Left lung (tissue), 4 donors: ENCODE measurements at regions not wholly inside any gene's neighbourhood (a gene's known extent, or its start where the extent isn't known, plus 50 kb on each side); places are given as distances from the start of the nearest gene placed in this dataset.
A peak's percentile ranks its signal among the peaks of the same experiment; 100 is the strongest.

ENCODE experiments used
- ATAC-seq: fragments of 200-7000 bp; cut with Tn5 transposase; one replicate; pipeline ENCODE4 v1.9.1; 2020; ENCODE audit warnings: moderate library complexity
- DNase-seq, 4 donors: peaks; one replicate each; pipeline ENCODE4 v3.0.0-alpha.2; 2013 to 2020
- H3K27ac ChIP-seq, 2 donors: fragments of 200-600 bp; sonication (generic) in 1 of 2; one replicate each; pipeline versions ENCODE4 v1.5.0 to v1.8.0; 2020 to 2021
- H3K27me3 ChIP-seq, 2 donors: fragments of 200-600 bp; sonication (generic) in 1 of 2; one replicate each; pipeline versions ENCODE4 v1.5.0 to v1.8.0; 2020 to 2021
- H3K36me3 ChIP-seq, 2 donors: fragments of 200-600 bp; sonication (generic) in 1 of 2; one replicate each; pipeline versions ENCODE4 v1.5.0 to v1.8.0; 2020 to 2021
- H3K4me1 ChIP-seq, 2 donors: fragments of 200-600 bp; one replicate each; pipeline ENCODE4 v1.8.0; 2021
- H3K4me3 ChIP-seq, 2 donors: fragments of 200-600 bp; sonication (generic) in 1 of 2; one replicate each; pipeline versions ENCODE4 v1.5.0 to v1.8.0; 2020 to 2021; ENCODE audit warnings: mild to moderate bottlenecking in 1 of 2
- H3K9me3 ChIP-seq, 2 donors: fragments of 200-600 bp; sonication (generic) in 1 of 2; one replicate each; pipeline versions ENCODE4 v1.5.0 to v1.8.0; 2020 to 2021
- CTCF ChIP-seq, 2 donors: fragments of 200-600 bp; sonication (generic) in 1 of 2; IDR thresholded peaks; one replicate each; pipeline versions ENCODE4 v1.5.0 to v1.8.0; 2021; ENCODE audit warnings: antibody characterized with exemption in 2 of 2
- intact Hi-C, 2 donors: fragments of 100-400 bp; cut with DNase I; formaldehyde crosslinking; loops; one replicate each; pipeline versions ENCODE4 v1.11.2 to v1.14.2; 2022
- donor health status: DM: no; HTN: yes; CAD: no.
- donor health status: DM: no; HTN: no; CAD: no.

- Histone ChIP-seq H3K27ac (no peak overlapping the region), H3K36me3 (no peaks in the 10 kb centered on the region), H3K4me1 (no peaks in the 10 kb centered on the region), H3K4me3 (no peak overlapping the region), H3K27me3 (no peaks in the 10 kb centered on the region), H3K9me3 (peaks cover 0 to 3% of the 10 kb centered on the region in 2 donors)
- DNase-seq: no peak
- ATAC-seq: no peak
- no peak for TF ChIP-seq CTCF (IDR thresholded peaks at IDR 0.05)
- intact Hi-C loops: no loop called here
These were observed 327.8 kb upstream of the ADGRB3 start for GRCh38 chr6:68307301-68307700.

- no peak overlapping the region for H3K4me3 ChIP-seq
- H3K9me3 ChIP-seq: peaks cover 0 to 18% of the 10 kb centered on the region in 2 donors
- intact Hi-C loops: no loop called here
- no peak for TF ChIP-seq CTCF (IDR thresholded peaks at IDR 0.05)
- H3K27ac ChIP-seq: no peak overlapping the region
- DNase-seq (no peak), ATAC-seq (no peak)
- no peaks in the 10 kb centered on the region for H3K4me1 ChIP-seq
- no peaks in the 10 kb centered on the region for H3K27me3 ChIP-seq
- no peaks in the 10 kb centered on the region for H3K36me3 ChIP-seq
These were observed 339.0 kb upstream of the ADGRB3 start for GRCh38 chr6:68296126-68296525.

- DNase-seq (no peak), ATAC-seq (no peak)
- H3K27ac ChIP-seq: no peak overlapping the region
- H3K27me3 ChIP-seq: no peaks in the 10 kb centered on the region
- H3K36me3 ChIP-seq: no peaks in the 10 kb centered on the region
- H3K4me1 ChIP-seq: no peaks in the 10 kb centered on the region
- H3K4me3 ChIP-seq: no peak overlapping the region
- peaks cover 0 to 6% of the 10 kb centered on the region in 2 donors for H3K9me3 ChIP-seq
- no peak for TF ChIP-seq CTCF (IDR thresholded peaks at IDR 0.05)
- intact Hi-C loops: no loop called here
These were observed 352.4 kb upstream of the ADGRB3 start for GRCh38 chr6:68282646-68283045.

- Histone ChIP-seq H3K4me3 (no peak overlapping the region), H3K27ac (peak overlapping the region in 1 of 2 donors; percentile 9), H3K36me3 (no peaks in the 10 kb centered on the region), H3K27me3 (no peaks in the 10 kb centered on the region), H3K9me3 (peaks cover 0 to 6% of the 10 kb centered on the region in 2 donors), H3K4me1 (no peaks in the 10 kb centered on the region)
- intact Hi-C loops: no loop called here
- TF ChIP-seq CTCF (IDR thresholded peaks at IDR 0.05): no peak
- ATAC-seq (peak; percentile 96), DNase-seq (peak in 1 of 4 donors; percentile 85)
These were observed 355.1 kb upstream of the ADGRB3 start for GRCh38 chr6:68279793-68280557.

GRCh38 chr6:68273297-68273696, 361.8 kb upstream of the ADGRB3 start:
- Histone ChIP-seq H3K4me1 (no peaks in the 10 kb centered on the region), H3K27me3 (no peaks in the 10 kb centered on the region), H3K36me3 (no peaks in the 10 kb centered on the region), H3K9me3 (no peaks in the 10 kb centered on the region), H3K27ac (no peak overlapping the region), H3K4me3 (no peak overlapping the region)
- no peak for TF ChIP-seq CTCF (IDR thresholded peaks at IDR 0.05)
- ATAC-seq (no peak), DNase-seq (no peak)
- intact Hi-C loops: no loop called here
